ENCODE measurements at regions not wholly inside any gene's neighbourhood (a gene's known extent, or its start where the extent isn't known, plus 50 kb on each side); places are given as distances from the start of the nearest gene placed in this dataset.

GRCh38 chr10:131806146-131806545 is 94.7 kb upstream of the PPP2R2D start:
- Histone ChIP-seq H3K36me3 (ENCODE audit: control insufficient read depth, insufficient read depth, low read length) (no peaks in the 10 kb centered on the region), H3K9me3 (ENCODE audit: control insufficient read depth, insufficient read depth, low read length) (no peaks in the 10 kb centered on the region), H3K4me3 (ENCODE audit: low read length) (no peak overlapping the region), H3K27ac (ENCODE audit: low read length) (no peak overlapping the region), H3K4me1 (ENCODE audit: control insufficient read depth, insufficient read depth, low read length) (no peaks in the 10 kb centered on the region), H3K27me3 (ENCODE audit: control insufficient read depth, insufficient read depth, low read length) (no peaks in the 10 kb centered on the region)
- DNase-seq (no peak), ATAC-seq (no peak)
- Mint-ChIP-seq H3K4me1 (no peaks in the 10 kb centered on the region), H3K4me3 (no peak overlapping the region), H3K27ac (no peak overlapping the region), H3K9me3 (no peaks in the 10 kb centered on the region), H3K36me3 (no peaks in the 10 kb centered on the region), H3K27me3 (ENCODE audit: low read depth in 2 of 2) (peaks cover 5 to 17% of the 10 kb centered on the region in 2 donors)
- no peak for TF ChIP-seq CTCF (IDR thresholded peaks at IDR 0.05)
- intact Hi-C loops (cut with micrococcal nuclease) = no loop called here
- WGBS (ENCODE audit: insufficient coverage) = 84% methylated on average over 10 of the region's 10 CpGs

GRCh38 chr10:131806646-131807317 is 94.0 kb upstream of the PPP2R2D start:
- ATAC-seq = no peak
- Mint-ChIP-seq H3K4me1 (no peaks in the 10 kb centered on the region), H3K27ac (no peak overlapping the region), H3K36me3 (no peaks in the 10 kb centered on the region), H3K27me3 (ENCODE audit: low read depth in 2 of 2) (peaks cover 5 to 13% of the 10 kb centered on the region in 2 donors), H3K4me3 (no peak overlapping the region), H3K9me3 (no peaks in the 10 kb centered on the region)
- intact Hi-C loops (cut with micrococcal nuclease) = no loop called here
- 85% methylated on average over 24 of the region's 24 CpGs for WGBS (ENCODE audit: insufficient coverage)
- H3K36me3 ChIP-seq (ENCODE audit: control insufficient read depth, insufficient read depth, low read length) = no peaks in the 10 kb centered on the region
- no peaks in the 10 kb centered on the region for H3K4me1 ChIP-seq (ENCODE audit: control insufficient read depth, insufficient read depth, low read length)
- TF ChIP-seq CTCF (IDR thresholded peaks at IDR 0.05) = no peak
- H3K9me3 ChIP-seq (ENCODE audit: control insufficient read depth, insufficient read depth, low read length) = no peaks in the 10 kb centered on the region
- no peak for DNase-seq
- no peak overlapping the region for H3K4me3 ChIP-seq (ENCODE audit: low read length)
- H3K27me3 ChIP-seq (ENCODE audit: control insufficient read depth, insufficient read depth, low read length) = no peaks in the 10 kb centered on the region
- no peak overlapping the region for H3K27ac ChIP-seq (ENCODE audit: low read length)

- no peak overlapping the region for H3K27ac Mint-ChIP-seq
- no peaks in the 10 kb centered on the region for H3K36me3 Mint-ChIP-seq
- H3K36me3 ChIP-seq (ENCODE audit: control insufficient read depth, insufficient read depth, low read length) = no peaks in the 10 kb centered on the region
- no peaks in the 10 kb centered on the region for H3K4me1 ChIP-seq (ENCODE audit: control insufficient read depth, insufficient read depth, low read length)
- H3K9me3 Mint-ChIP-seq = no peaks in the 10 kb centered on the region
- intact Hi-C loops (cut with micrococcal nuclease) = no loop called here
- H3K4me1 Mint-ChIP-seq = no peaks in the 10 kb centered on the region
- no peak for TF ChIP-seq CTCF (IDR thresholded peaks at IDR 0.05)
- ATAC-seq = no peak
- H3K27ac ChIP-seq (ENCODE audit: low read length) = no peak overlapping the region
- H3K4me3 ChIP-seq (ENCODE audit: low read length) = no peak overlapping the region
- no peaks in the 10 kb centered on the region for H3K9me3 ChIP-seq (ENCODE audit: control insufficient read depth, insufficient read depth, low read length)
- H3K27me3 ChIP-seq (ENCODE audit: control insufficient read depth, insufficient read depth, low read length) = no peaks in the 10 kb centered on the region
- 83% methylated on average over 10 of the region's 10 CpGs for WGBS (ENCODE audit: insufficient coverage)
- H3K27me3 Mint-ChIP-seq (ENCODE audit: low read depth in 2 of 2) = peaks cover 5 to 10% of the 10 kb centered on the region in 2 donors
- DNase-seq = no peak
- no peak overlapping the region for H3K4me3 Mint-ChIP-seq
Observed at GRCh38 chr10:131808370-131808930, 92.4 kb upstream of the PPP2R2D start.

Measured in natural killer cell (primary cell).